HEK293 (cell line): ENCODE measurements at regions not wholly inside any gene's neighbourhood (a gene's known extent, or its start where the extent isn't known, plus 50 kb on each side); places are given as distances from the start of the nearest gene placed in this dataset.

Experiments
- CTCF ChIA-PET: fragments of 350-600 bp; formaldehyde crosslinking; extraction: SDS; loops from one replicate; lab custom pipeline; 2021; ENCODE audit warnings: antibody characterized with exemption; lab: Yijun Ruan, JAX
- POLR2A ChIA-PET: fragments of 300-600 bp; formaldehyde crosslinking; extraction: SDS; loops from one replicate; lab custom pipeline; 2020; ENCODE audit warnings: antibody characterized with exemption, inconsistent platforms; lab: Yijun Ruan, JAX
- H3K27ac ChIP-seq: fragments of 200-500 bp; sonication (Bioruptor generic); 2 replicates; pipeline ENCODE4 v1.5.1; 2014; ENCODE audit warnings: low read depth, low read length, control low read depth, inconsistent platforms; ENCODE audit errors: extremely low read depth
- H3K36me3 ChIP-seq, 2 experiments: fragments of 200-500 bp in 1 of 2; sonication (Bioruptor generic) in 1 of 2; 1 replicate in 1 of 2; 2 replicates in 1 of 2; pipeline ENCODE4 v1.5.1; 2014 to 2017; ENCODE audit warnings: inconsistent platforms in 2 of 2, low read length in 2 of 2; ENCODE audit not compliant: control insufficient read depth in 2 of 2, insufficient read depth in 1 of 2
- H3K4me1 ChIP-seq: fragments of 200-500 bp; sonication (Bioruptor generic); 2 replicates; pipeline ENCODE4 v1.5.1; 2014; ENCODE audit warnings: mild to moderate bottlenecking, low read length, inconsistent platforms; ENCODE audit not compliant: control insufficient read depth, insufficient read depth
- H3K4me3 ChIP-seq: 2 replicates; pipeline ENCODE4 v1.5.1; 2011; ENCODE audit warnings: low read depth, mild to moderate bottlenecking, control low read depth, low read length, moderate library complexity
- H3K9me3 ChIP-seq: fragments of 200-500 bp; sonication (Bioruptor generic); 2 replicates; pipeline ENCODE4 v1.5.1; 2014; ENCODE audit warnings: low read depth, low read length, inconsistent platforms; ENCODE audit not compliant: control insufficient read depth, insufficient read depth
- HOXA7 ChIP-seq: sonication (generic); formaldehyde crosslinking; IDR thresholded peaks from 2 replicates; pipeline ENCODE4 v1.8.1; 2022; ENCODE audit warnings: missing genetic modification reagents, borderline replicate concordance
- KLF7 ChIP-seq: fragments of 450-650 bp; formaldehyde crosslinking; IDR thresholded peaks from 2 replicates; pipeline ENCODE4 v1.5.1; 2016; ENCODE audit warnings: missing biosample characterization, missing genetic modification characterization, borderline replicate concordance
- REPIN1 ChIP-seq: fragments of 450-650 bp; formaldehyde crosslinking; IDR thresholded peaks from 2 replicates; pipeline ENCODE4 v1.5.1; 2017; ENCODE audit warnings: missing biosample characterization, missing genetic modification characterization, low read depth
- SCRT2 ChIP-seq: fragments of 450-650 bp; formaldehyde crosslinking; IDR thresholded peaks from 2 replicates; pipeline ENCODE4 v1.5.1; 2016; ENCODE audit warnings: missing biosample characterization, missing genetic modification characterization
- YY2 ChIP-seq: fragments of 450-650 bp; formaldehyde crosslinking; IDR thresholded peaks from 2 replicates; pipeline ENCODE4 v1.5.1; 2016; ENCODE audit warnings: missing biosample characterization, missing genetic modification characterization
- ZNF202 ChIP-seq: fragments of 450-650 bp; formaldehyde crosslinking; IDR thresholded peaks from 2 replicates; pipeline ENCODE4 v1.5.1; 2016; ENCODE audit warnings: missing biosample characterization, missing genetic modification characterization, borderline replicate concordance
- ZNF239 ChIP-seq: fragments of 450-650 bp; formaldehyde crosslinking; IDR thresholded peaks from 2 replicates; pipeline ENCODE4 v1.5.1; 2016; ENCODE audit warnings: missing biosample characterization, missing genetic modification characterization
- ZNF416 ChIP-seq: fragments of 450-650 bp; formaldehyde crosslinking; IDR thresholded peaks from 2 replicates; pipeline ENCODE4 v1.5.1; 2016; ENCODE audit warnings: missing biosample characterization, missing genetic modification characterization
- ZNF529 ChIP-seq: fragments of 450-650 bp; formaldehyde crosslinking; IDR thresholded peaks from 2 replicates; pipeline ENCODE4 v1.5.1; 2017; ENCODE audit warnings: missing genetic modification characterization, missing biosample characterization; ENCODE audit not compliant: insufficient replicate concordance
- ZNF600 ChIP-seq: fragments of 450-650 bp; formaldehyde crosslinking; IDR thresholded peaks from 2 replicates; pipeline ENCODE4 v1.5.1; 2016; ENCODE audit warnings: missing biosample characterization, missing genetic modification characterization
- ZNF621 ChIP-seq: fragments of 450-650 bp; formaldehyde crosslinking; IDR thresholded peaks from 2 replicates; pipeline ENCODE4 v1.5.1; 2017; ENCODE audit warnings: missing biosample characterization, missing genetic modification characterization
- ZNF623 ChIP-seq: fragments of 450-650 bp; formaldehyde crosslinking; IDR thresholded peaks from 2 replicates; pipeline ENCODE4 v1.5.1; 2016; ENCODE audit warnings: missing biosample characterization, missing genetic modification characterization
- ZNF747 ChIP-seq: fragments of 450-650 bp; formaldehyde crosslinking; IDR thresholded peaks from 2 replicates; pipeline ENCODE4 v1.5.1; 2016; ENCODE audit warnings: missing biosample characterization, missing genetic modification characterization
- ZNF792 ChIP-seq: fragments of 450-650 bp; formaldehyde crosslinking; IDR thresholded peaks from 2 replicates; pipeline ENCODE4 v1.5.1; 2016; ENCODE audit warnings: missing biosample characterization, missing genetic modification characterization
- ZNF830 ChIP-seq: fragments of 450-650 bp; IDR thresholded peaks from 2 replicates; pipeline ENCODE4 v1.5.0; 2018; ENCODE audit warnings: missing biosample characterization, missing genetic modification characterization, low read depth, mild to moderate bottlenecking, moderate library complexity
- TF ChIP-seq, protein P1 (sequence below): fragments of 450-650 bp; formaldehyde crosslinking; IDR thresholded peaks from 2 replicates; pipeline ENCODE4 v1.5.1; 2016; ENCODE audit warnings: missing biosample characterization, missing genetic modification characterization
- TF ChIP-seq, protein P2 (sequence below): fragments of 450-650 bp; formaldehyde crosslinking; IDR thresholded peaks from 2 replicates; pipeline ENCODE4; 2016; ENCODE audit warnings: missing biosample characterization, missing genetic modification characterization
- TF ChIP-seq, protein P3 (sequence below): fragments of 450-650 bp; formaldehyde crosslinking; optimal IDR thresholded peaks from 2 replicates; pipeline ENCODE3; 2016; ENCODE audit warnings: missing biosample characterization, mild to moderate bottlenecking, missing genetic modification characterization
- TF ChIP-seq, protein P4 (sequence below): fragments of 450-650 bp; formaldehyde crosslinking; IDR thresholded peaks from 2 replicates; pipeline ENCODE4 v1.5.1; 2016; ENCODE audit warnings: missing biosample characterization, missing genetic modification characterization

DNA sequence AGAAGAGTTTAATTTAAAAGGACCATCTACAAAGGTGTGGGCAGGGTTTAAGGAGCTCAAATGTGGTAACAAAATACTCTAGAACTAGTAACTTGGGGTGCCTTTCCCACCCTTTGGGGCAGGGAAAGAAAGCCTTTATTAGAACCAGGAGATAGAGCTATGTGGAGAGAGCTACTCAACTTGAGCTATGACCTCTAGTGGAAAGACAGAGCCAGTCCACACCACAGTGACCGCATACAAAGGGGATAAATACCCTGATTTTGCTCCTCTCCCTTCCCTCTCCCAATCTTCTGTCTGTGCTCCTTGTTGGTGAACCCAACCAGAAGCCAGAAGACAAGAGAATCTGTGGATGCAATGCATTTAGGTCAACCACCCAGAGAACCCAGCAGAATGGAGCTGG is 54.4 kb upstream of the JAK1 start:
- no peaks in the 10 kb centered on the region for H3K36me3 ChIP-seq
- no peaks in the 10 kb centered on the region for H3K9me3 ChIP-seq
- TF ChIP-seq ZNF792 (tag by site-specific recombination) (no peak), ZNF239 (tag by site-specific recombination) (no peak), ZNF747 (tag by site-specific recombination) (no peak), REPIN1 (tag by site-specific recombination) (no peak), ZNF830 (no peak), ZNF623 (no peak), ZNF600 (no peak), ZNF416 (tag by site-specific recombination) (no peak), HOXA7 (CRISPR knock-in tag) (no peak), ZNF202 (tag by site-specific recombination) (no peak), ZNF529 (tag by site-specific recombination) (no peak)
- TF ChIP-seq, protein P1, sequence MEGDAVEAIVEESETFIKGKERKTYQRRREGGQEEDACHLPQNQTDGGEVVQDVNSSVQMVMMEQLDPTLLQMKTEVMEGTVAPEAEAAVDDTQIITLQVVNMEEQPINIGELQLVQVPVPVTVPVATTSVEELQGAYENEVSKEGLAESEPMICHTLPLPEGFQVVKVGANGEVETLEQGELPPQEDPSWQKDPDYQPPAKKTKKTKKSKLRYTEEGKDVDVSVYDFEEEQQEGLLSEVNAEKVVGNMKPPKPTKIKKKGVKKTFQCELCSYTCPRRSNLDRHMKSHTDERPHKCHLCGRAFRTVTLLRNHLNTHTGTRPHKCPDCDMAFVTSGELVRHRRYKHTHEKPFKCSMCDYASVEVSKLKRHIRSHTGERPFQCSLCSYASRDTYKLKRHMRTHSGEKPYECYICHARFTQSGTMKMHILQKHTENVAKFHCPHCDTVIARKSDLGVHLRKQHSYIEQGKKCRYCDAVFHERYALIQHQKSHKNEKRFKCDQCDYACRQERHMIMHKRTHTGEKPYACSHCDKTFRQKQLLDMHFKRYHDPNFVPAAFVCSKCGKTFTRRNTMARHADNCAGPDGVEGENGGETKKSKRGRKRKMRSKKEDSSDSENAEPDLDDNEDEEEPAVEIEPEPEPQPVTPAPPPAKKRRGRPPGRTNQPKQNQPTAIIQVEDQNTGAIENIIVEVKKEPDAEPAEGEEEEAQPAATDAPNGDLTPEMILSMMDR, result no peak
- TF ChIP-seq, protein P2, sequence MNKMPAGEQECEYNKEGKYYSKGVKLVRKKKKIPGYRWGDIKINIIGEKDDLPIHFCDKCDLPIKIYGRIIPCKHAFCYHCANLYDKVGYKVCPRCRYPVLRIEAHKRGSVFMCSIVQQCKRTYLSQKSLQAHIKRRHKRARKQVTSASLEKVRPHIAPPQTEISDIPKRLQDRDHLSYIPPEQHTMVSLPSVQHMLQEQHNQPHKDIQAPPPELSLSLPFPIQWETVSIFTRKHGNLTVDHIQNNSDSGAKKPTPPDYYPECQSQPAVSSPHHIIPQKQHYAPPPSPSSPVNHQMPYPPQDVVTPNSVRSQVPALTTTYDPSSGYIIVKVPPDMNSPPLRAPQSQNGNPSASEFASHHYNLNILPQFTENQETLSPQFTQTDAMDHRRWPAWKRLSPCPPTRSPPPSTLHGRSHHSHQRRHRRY (tag by site-specific recombination), result no peak
- TF ChIP-seq, protein P3, sequence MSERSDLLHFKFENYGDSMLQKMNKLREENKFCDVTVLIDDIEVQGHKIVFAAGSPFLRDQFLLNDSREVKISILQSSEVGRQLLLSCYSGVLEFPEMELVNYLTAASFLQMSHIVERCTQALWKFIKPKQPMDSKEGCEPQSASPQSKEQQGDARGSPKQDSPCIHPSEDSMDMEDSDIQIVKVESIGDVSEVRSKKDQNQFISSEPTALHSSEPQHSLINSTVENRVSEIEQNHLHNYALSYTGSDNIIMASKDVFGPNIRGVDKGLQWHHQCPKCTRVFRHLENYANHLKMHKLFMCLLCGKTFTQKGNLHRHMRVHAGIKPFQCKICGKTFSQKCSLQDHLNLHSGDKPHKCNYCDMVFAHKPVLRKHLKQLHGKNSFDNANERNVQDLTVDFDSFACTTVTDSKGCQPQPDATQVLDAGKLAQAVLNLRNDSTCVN (tag by site-specific recombination), result no peak
- TF ChIP-seq, all 188 proteins: peak for 0
- ChIA-PET POLR2A (no interaction called here), CTCF (interaction anchor here (0.7 to 1.9 kb wide), 6 partner anchors 12 to 160 kb away, joined by 3 to 6 read pairs (median 4); partner anchors contain the start of gene JAK1)
- Histone ChIP-seq H3K4me3 (no peak overlapping the region), H3K4me1 (no peaks in the 10 kb centered on the region), H3K27ac (no peak overlapping the region)

DNA sequence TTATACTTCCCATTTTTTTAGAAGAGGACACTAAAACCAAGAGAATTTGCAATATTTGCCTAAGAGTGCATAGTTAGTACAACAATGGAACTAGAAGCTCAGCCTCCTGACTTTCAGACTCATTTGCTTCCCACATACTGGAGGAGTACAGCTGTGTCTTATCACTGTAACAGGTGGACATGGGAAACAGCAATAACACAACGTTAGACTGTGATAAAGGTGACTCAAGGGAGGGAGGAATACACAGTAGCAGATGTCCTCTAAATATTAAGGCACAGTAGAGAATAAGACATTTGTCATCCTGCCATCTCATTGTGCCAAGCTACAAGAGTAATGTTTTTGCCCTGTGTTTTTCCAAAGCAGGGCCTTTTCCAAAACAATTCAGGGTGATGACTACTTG is 55.4 kb upstream of the JAK1 start:
- no peaks in the 10 kb centered on the region for H3K9me3 ChIP-seq
- CTCF ChIA-PET, result interaction anchor here (0.5 to 1.9 kb wide), 7 partner anchors 11 to 194 kb away, joined by 3 to 6 read pairs (median 4); no protein-coding TSS in a partner anchor
- H3K27ac ChIP-seq, result no peak overlapping the region

More for the DNA sequence above, 55.4 kb upstream of the JAK1 start:
- TF ChIP-seq YY2 (tag by site-specific recombination) (no peak), SCRT2 (peak; percentile 77), KLF7 (no peak), ZNF621 (tag by site-specific recombination) (no peak)
- TF ChIP-seq, protein P4, sequence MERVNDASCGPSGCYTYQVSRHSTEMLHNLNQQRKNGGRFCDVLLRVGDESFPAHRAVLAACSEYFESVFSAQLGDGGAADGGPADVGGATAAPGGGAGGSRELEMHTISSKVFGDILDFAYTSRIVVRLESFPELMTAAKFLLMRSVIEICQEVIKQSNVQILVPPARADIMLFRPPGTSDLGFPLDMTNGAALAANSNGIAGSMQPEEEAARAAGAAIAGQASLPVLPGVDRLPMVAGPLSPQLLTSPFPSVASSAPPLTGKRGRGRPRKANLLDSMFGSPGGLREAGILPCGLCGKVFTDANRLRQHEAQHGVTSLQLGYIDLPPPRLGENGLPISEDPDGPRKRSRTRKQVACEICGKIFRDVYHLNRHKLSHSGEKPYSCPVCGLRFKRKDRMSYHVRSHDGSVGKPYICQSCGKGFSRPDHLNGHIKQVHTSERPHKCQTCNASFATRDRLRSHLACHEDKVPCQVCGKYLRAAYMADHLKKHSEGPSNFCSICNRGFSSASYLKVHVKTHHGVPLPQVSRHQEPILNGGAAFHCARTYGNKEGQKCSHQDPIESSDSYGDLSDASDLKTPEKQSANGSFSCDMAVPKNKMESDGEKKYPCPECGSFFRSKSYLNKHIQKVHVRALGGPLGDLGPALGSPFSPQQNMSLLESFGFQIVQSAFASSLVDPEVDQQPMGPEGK (tag by site-specific recombination), result no peak
- Histone ChIP-seq H3K36me3 (no peaks in the 10 kb centered on the region), H3K4me3 (no peak overlapping the region), H3K4me1 (no peaks in the 10 kb centered on the region)
- POLR2A ChIA-PET, result no interaction called here
